ENCODE measurements at regions not wholly inside any gene's neighbourhood (a gene's known extent, or its start where the extent isn't known, plus 50 kb on each side); places are given as distances from the start of the nearest gene placed in this dataset.

- ATAC-seq, result peak; percentile 24
- no peak for TF ChIP-seq CTCF (IDR thresholded peaks at IDR 0.05)
- no peaks in the 10 kb centered on the region for H3K4me1 ChIP-seq
- DNase-seq, result no peak
- no peaks in the 10 kb centered on the region for H3K36me3 ChIP-seq
- H3K4me3 ChIP-seq, result no peak overlapping the region
- no peak overlapping the region for H3K27ac ChIP-seq
- intact Hi-C loops (cut with DNase I), result no loop called here
- no peaks in the 10 kb centered on the region for H3K27me3 ChIP-seq
- no peaks in the 10 kb centered on the region for H3K9me3 ChIP-seq
Observed at GRCh38 chr3:104530934-104531333, 835.8 kb upstream of the ALCAM start.

GRCh38 chr3:104536715-104537114, 830.0 kb upstream of the ALCAM start:
- Histone ChIP-seq H3K9me3 (no peaks in the 10 kb centered on the region), H3K27ac (no peak overlapping the region), H3K27me3 (no peaks in the 10 kb centered on the region), H3K4me3 (no peak overlapping the region), H3K4me1 (no peaks in the 10 kb centered on the region), H3K36me3 (no peaks in the 10 kb centered on the region)
- intact Hi-C loops (cut with DNase I), result no loop called here
- no peak for DNase-seq
- TF ChIP-seq CTCF (IDR thresholded peaks at IDR 0.05), result no peak
- no peak for ATAC-seq

- H3K36me3 ChIP-seq, result no peaks in the 10 kb centered on the region
- H3K27ac ChIP-seq, result no peak overlapping the region
- TF ChIP-seq CTCF (IDR thresholded peaks at IDR 0.05), result no peak
- H3K4me3 ChIP-seq, result no peak overlapping the region
- no peak for DNase-seq
- H3K27me3 ChIP-seq, result no peaks in the 10 kb centered on the region
- ATAC-seq, result no peak
- no peaks in the 10 kb centered on the region for H3K4me1 ChIP-seq
- no peaks in the 10 kb centered on the region for H3K9me3 ChIP-seq
- intact Hi-C loops (cut with DNase I), result no loop called here
Observed at GRCh38 chr3:104537323-104537722, 829.4 kb upstream of the ALCAM start.

GRCh38 chr3:104546301-104546700, 820.4 kb upstream of the ALCAM start:
- no peaks in the 10 kb centered on the region for H3K4me1 ChIP-seq
- no peaks in the 10 kb centered on the region for H3K36me3 ChIP-seq
- no peak overlapping the region for H3K4me3 ChIP-seq
- no peak for DNase-seq
- H3K27me3 ChIP-seq, result no peaks in the 10 kb centered on the region
- intact Hi-C loops (cut with DNase I), result no loop called here
- no peaks in the 10 kb centered on the region for H3K9me3 ChIP-seq
- TF ChIP-seq CTCF (IDR thresholded peaks at IDR 0.05), result no peak
- no peak for ATAC-seq
- no peak overlapping the region for H3K27ac ChIP-seq

GRCh38 chr3:104547031-104547430, 819.7 kb upstream of the ALCAM start:
- Histone ChIP-seq H3K36me3 (no peaks in the 10 kb centered on the region), H3K4me1 (no peaks in the 10 kb centered on the region), H3K27me3 (no peaks in the 10 kb centered on the region), H3K27ac (no peak overlapping the region), H3K9me3 (no peaks in the 10 kb centered on the region), H3K4me3 (no peak overlapping the region)
- intact Hi-C loops (cut with DNase I), result no loop called here
- no peak for DNase-seq
- ATAC-seq, result no peak
- TF ChIP-seq CTCF (IDR thresholded peaks at IDR 0.05), result no peak

GRCh38 chr3:104548401-104548800, 818.3 kb upstream of the ALCAM start:
- H3K4me3 ChIP-seq, result no peak overlapping the region
- H3K9me3 ChIP-seq, result no peaks in the 10 kb centered on the region
- H3K36me3 ChIP-seq, result no peaks in the 10 kb centered on the region
- ATAC-seq (no peak), DNase-seq (no peak)
- H3K27me3 ChIP-seq, result no peaks in the 10 kb centered on the region
- intact Hi-C loops (cut with DNase I), result no loop called here
- H3K4me1 ChIP-seq, result no peaks in the 10 kb centered on the region
- H3K27ac ChIP-seq, result no peak overlapping the region
- no peak for TF ChIP-seq CTCF (IDR thresholded peaks at IDR 0.05)

All from upper lobe of right lung (tissue), 1 donor.